ENCODE measurements at regions not wholly inside any gene's neighbourhood (a gene's known extent, or its start where the extent isn't known, plus 50 kb on each side); places are given as distances from the start of the nearest gene placed in this dataset.
"Not testable (repeated sequence)": the region's sequence is repeated elsewhere in the genome, so short reads cannot be mapped to it uniquely, and the experiment has no call there.

DNA sequence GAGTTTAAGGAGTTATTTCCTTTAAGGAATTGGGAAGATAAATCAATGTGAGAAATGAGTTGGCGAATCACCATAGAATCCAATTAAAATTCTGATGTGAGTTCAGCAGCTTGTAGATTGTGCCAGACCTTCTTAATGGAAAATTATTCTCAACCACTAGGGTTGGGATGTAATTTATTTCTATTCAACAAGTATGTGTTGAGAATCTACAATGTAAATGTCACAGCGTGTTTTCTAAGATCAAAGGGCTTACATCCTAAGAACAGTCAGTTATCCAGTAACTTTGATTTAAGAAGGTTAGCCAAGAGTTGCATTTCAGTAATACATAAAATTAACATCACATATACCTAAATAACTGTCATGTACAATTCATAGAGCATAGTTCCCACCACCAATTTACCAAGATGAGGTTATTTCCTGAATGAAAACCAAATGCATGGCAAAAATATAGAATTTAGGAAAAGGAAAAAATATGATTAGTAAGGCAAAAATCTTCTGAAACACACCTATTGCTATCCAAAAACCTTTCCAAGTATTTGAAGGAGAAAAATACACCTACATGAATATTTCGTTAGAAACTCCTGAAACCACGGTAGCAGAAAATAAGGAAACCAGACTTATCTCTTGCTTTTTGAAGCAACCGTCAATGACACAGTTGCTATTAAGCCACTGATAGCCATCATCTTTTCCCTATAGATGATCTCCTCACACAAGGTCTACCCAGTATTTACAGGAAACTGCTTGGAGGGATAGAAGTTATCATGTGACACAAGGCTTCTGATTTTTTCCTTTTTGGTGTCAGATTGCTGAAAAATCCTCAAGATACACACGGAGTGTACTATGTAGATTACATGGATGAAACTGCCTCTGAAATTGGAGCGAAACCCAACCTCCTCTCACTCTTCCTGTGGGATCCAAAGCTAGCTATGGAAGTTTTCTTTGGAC is 259.4 kb upstream of the POGK start:
- DNase-seq = no peak
- intact Hi-C loops (cut with DNase I) = no loop called here

DNA sequence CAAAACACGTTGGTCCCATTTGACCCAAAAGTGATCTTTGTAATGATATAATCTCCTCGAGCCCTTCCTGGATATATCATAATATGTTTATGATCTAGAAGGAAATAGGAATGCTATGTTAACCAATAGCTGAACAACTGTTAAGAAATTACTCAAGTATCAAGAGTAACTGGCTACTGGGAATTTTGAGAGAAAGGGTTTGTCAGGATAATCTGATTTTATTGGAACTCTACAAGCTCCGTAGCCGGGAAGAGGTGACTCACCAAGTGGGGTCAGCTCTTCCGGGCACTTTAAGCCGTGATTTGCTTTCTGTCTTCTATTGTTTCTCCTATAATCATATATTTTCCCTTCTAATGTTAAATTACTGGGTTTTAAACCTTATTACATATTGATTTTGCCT is 250.5 kb upstream of the POGK start:
- no peak for DNase-seq
- intact Hi-C loops (cut with DNase I) = no loop called here

DNA sequence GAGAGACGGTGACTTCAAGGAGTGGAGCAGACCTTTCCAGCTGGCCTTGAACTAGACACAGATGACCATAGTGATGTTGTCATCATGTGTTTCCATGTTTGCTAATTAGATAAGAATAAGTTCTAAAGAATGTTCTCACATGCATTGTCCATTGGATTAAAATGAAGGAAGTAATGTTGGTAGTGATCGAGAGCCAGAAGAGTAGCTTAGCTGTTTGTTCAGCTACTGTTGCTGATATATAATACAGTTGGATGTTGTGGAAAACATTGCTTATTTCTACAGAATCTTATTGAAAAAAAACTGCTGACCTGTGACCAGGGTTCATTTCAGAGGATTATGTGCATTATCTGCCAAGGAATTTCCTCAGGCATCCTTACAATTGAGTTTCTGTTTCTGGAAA is 249.1 kb upstream of the POGK start:
- no peak for DNase-seq
- intact Hi-C loops (cut with DNase I) = no loop called here

DNA sequence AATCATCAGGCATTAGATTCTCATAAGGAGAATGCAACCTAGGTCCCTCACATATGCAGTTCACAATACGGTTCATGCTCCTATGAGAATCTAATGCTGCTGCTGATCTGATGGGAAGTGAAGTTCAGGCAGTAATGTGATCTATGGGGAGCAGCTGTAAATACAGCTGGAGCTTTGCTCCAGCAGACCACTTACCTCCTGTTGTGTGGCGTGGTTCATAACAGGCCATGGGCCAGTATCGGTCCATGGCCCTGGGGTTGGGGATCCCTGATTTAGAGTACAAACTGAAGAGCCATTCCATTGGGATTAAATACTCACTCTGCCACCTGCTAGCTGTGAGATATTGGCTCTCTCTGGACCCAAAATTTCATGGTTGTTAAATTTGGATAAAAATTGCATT is 244.6 kb upstream of the POGK start:
- DNase-seq = no peak
- intact Hi-C loops (cut with DNase I) = no loop called here

DNA sequence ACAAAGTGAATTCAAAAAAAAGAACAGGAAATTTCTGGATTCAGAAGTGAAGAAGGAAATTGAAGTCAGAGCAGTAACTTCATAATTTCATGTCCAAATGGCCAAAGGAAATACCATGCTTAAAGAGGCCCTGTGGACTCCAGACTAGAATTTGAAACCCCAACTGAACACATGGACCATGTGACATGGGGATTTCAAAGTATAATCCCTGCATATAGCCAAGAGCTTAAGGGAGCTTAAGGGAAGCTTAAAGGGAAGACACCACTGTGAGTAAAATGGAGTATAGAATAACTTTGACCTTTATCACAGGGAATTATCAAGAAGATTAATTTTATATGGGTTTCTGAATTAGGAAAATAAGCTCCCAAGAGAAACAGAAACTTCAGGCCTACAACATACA is 241.8 kb upstream of the POGK start:
- intact Hi-C loops (cut with DNase I) = no loop called here
- DNase-seq = no peak

DNA sequence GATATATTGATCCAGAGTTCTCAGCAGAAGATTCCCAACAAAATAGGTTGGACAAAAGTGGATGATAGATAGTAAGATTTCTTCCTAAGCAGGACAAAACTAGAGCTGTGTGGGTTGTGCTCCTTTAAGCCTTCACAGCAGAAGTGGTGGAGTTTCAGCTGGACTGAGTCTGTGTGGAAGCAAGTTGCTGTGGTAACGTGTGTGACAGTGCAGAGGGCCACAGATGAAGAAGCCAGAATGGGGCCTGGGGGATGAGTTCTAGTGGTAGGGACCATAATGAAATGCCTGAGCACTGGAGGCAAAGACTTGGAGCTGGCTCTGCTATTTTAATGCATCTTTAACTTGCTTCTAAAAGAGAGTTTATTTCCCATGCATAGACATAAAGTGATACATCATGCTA is 238.7 kb upstream of the POGK start:
- intact Hi-C loops (cut with DNase I) = no loop called here
- no peak for DNase-seq

DNA sequence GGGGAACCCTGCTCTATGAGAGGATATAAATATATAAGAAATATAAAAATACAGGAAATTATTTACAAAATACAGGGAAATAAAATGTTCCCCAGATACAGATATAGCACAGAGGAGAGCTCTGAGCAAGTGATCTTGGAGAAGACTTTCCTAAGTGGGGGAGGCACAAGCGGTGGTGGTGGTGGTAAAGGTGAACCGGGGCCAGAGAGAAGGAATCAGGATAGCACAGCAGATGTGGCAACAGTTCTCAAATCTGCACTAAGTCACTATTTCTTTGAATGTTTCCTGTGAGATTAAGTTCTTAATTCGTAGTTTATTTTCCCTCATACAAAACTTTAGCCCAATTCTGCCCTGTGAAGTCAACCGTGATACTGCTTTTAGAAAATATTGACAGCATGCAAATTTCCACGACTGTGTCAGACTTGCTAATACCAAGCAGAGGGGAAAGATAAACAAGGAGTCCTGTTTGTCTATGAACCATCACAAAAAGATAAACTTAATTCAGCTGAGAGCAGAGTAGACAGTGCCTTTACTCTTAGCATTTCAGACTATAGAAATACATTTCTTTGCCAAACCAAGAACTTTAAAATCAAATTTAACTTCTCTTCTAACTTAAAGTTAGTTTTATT is 237.5 kb upstream of the POGK start:
- intact Hi-C loops (cut with DNase I) = no loop called here

DNA sequence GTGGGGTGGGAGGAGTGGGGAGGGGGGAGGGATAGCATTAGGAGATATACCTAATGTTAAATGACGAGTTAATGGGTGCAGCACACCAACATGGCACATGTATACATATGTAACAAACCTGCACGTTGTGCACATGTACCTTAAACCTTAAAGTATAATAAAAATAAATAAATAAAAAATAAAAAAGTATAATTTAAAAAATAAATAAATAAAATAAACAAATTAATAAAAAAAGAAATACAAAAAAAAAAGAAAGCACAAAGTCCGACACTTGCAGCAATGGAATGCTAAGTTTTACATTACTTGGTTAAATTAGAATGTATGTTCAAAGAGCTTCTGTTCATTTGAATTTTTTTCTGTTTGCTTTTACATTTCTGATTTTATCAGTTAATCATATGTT is 236.5 kb upstream of the POGK start:
- intact Hi-C loops (cut with DNase I); DNase-seq: not testable (repeated sequence)

More for the DNA sequence above, 237.5 kb upstream of the POGK start:
- DNase-seq = no peak

DNA sequence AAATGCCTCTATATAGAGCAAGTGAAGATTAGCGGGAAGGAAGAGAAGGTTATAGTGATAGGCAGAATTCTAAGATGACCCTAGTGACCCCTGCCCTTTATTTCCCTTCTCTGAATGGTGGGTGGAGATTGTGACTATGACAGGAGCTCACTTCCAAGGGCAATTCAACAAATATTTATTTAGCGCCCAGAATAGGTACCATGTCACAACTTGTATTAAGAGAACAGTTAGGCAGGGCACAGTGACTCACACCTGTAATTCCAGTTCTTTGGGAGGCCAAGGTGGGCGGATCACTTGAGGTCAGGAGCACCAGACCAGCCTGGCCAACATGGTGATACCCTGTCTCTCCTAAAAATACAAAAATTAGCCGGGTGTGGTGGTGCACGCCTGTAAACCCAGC is 236.0 kb upstream of the POGK start:
- intact Hi-C loops (cut with DNase I) = no loop called here
- DNase-seq = no peak

DNA sequence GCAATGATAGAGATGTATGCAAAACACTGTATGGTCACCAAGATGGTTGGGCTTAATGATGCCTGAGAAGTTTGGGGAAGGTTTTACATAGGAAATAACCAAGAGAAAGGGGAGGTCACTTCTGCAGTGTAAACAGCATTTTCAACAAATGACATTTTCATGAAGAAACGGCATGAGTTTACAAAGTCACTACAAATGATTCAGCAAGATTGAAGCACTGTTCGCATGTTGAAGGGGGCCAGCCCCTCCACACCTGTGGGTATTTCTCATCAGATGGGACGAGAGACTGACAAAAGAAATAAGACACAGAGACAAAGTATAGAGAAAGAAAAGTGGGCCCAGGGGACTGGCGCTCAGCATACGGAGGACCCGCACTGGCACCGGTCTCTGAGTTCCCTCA is 234.1 kb upstream of the POGK start:
- intact Hi-C loops (cut with DNase I) = no loop called here
- DNase-seq = no peak

DNA sequence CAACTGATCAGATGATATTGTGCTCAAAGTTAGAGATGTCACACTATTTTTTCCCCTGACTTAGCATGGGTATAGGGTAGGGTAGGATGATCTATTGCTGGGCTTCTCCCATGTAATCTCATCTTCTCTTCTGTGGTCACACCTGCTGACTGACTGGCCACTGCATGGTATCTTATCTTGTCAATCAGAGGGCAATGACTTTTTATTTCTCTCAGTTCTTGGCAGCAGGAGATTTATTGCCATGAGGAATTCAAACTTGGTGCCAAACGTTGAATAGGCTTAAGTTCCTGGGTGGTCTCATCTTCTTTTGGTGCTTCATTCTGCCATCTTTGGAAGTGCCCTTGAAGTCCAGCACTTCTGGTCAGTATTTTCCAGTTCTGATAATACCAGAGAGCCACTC is 226.4 kb upstream of the POGK start:
- intact Hi-C loops (cut with DNase I) = no loop called here
- no peak for DNase-seq

DNA sequence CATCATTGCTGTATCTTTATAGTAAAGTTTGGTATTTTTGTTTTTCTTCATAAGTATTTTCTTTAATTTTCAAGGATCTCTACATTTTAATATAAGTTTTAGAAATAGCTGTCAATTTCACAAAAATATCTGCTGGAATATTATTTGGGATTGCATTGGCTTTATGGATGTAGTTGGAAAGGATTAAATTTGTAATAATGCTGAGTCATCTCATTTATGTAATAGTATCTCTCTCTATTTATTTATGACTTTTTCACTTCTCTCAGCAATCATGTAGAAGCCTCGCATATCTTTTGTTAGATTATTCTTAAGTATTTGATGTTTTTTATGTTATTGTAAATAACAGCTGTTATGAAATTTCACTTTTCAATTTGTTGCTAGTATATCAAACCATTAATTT is 223.1 kb upstream of the POGK start:
- no peak for DNase-seq
- intact Hi-C loops (cut with DNase I) = no loop called here

DNA sequence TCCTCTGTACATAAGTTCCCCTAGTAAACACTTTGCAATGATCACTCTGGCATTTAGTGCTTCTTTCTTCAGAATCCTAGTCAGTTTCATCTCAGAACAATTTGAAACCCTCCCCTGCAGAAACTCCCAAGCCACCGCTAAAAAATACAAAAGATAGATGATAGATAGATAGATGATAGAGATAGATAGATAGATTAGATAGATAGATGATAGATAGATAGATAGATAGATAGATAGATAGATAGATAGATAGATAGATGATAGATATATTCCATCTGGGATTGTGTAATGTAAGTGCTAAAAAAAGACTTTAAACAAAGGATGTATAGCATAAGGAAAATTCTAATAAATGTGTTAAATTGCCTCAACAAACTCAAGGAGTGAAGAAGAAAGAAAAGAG is 212.6 kb upstream of the POGK start:
- intact Hi-C loops (cut with DNase I) = no loop called here

DNA sequence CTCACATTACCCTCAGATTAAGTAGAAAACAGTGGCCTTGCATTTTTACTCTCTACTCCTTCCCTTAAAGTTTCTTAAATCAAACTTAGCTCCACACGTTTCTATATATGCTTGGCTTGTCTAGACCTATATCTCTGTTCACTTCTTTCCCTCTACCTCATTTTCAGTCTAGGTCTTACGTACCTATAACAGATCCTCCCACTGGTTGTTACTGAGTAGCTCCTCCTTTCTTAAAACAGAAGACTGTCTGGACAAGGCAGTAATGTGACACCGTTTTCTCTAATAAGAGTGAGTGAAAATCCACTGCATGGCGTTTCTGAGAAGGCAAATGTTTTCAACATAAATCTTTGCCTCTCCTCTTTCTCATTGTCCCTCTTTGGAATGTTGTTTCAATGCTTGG is 211.7 kb upstream of the POGK start:
- intact Hi-C loops (cut with DNase I) = no loop called here
- no peak for DNase-seq

More for the DNA sequence above, 212.6 kb upstream of the POGK start:
- DNase-seq = no peak

DNA sequence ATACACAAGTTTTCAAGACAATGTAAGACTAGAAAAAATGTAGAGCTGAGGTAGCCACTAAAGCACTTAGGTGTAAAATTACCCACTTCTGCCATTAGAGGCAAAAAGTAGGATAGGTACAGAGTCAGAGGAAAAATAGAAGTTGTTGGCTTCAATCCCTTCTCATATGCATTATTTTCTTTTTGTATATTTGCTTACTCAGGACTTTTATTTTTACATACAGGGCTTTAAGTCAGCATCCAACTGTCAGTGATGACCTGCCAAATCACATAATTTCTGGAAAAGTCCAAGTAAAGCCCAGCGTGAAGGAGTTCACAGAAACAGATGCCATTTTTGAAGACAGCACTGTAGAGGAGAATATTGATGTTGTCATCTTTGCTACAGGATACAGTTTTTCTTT is 211.0 kb upstream of the POGK start:
- intact Hi-C loops (cut with DNase I) = no loop called here
- no peak for DNase-seq

DNA sequence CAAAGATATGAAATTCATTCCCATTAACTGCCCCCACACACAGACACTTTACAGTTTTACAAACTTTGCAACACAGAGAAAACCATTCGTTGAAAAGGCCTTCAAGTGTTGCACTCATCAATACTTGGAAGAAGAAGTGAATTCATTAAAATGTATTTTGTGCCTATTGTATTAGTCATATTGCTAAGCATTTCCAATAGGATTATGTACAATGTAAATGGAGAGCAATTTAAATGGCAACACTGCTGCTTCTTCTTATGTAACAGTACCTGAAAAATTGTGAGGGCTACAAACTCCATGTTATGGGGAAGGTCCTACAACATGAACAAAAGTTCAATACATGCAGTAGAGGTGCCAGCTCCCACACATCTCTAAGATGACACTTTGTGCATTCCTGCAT is 209.3 kb upstream of the POGK start:
- no peak for DNase-seq
- intact Hi-C loops (cut with DNase I) = no loop called here

DNA sequence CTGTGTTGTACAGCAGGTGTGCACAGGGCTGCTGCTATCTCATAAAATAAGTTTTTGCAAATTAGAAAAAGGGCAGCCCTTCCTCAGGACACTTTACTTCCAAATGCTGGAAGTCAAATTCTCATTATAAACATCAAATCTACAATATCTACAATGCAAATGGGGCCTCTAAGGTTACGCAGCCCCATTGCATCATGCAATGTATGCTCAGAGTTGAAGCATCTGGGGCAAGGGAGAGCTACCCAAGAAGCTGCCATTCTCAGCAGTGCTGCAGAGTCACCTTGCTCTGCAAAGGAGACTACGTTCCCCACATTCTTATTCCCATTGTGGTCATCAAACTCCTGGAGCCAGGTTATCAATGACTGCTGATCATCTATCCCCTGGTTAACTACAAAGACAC is 208.9 kb upstream of the POGK start:
- no peak for DNase-seq
- intact Hi-C loops (cut with DNase I) = no loop called here

DNA sequence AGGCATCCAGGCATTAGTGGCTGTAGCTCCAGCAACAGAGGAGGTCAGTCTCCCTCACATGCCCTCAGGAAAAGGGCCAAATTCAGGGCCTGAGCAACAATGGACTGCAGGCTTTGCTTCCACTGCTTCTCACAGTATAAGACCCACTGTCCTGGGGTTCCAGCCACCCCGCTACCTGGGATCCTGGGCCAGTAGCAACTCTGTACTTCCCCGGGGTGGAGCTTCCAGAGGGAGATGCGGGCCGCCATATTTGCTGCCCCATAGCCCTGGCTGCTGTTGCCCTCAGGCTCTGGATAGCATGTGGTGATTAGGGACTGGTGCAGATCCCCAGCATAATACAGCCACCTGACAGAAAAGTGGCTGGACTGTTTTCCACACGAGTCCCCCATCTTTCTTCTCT is 201.1 kb upstream of the POGK start:
- no peak for DNase-seq
- intact Hi-C loops (cut with DNase I) = no loop called here

DNA sequence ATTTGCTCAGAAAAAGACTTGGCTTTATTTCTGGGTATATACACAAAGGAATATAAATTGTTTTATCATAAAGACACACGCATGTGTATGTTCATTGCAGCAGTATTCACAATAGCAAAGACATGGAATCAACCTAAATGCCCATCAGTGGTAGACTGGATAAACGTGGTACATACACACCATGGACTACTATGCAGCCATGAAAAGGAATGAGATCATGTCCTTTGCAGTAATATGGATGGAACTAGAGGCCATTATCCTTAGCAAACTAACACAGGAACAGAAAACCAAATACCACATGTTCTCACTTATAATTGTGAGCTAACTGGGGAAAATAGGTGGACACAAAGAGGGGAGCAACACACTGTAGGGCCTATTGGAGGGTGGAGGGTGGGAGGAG is 182.0 kb upstream of the POGK start:
- DNase-seq; intact Hi-C loops (cut with DNase I): not testable (repeated sequence)

DNA sequence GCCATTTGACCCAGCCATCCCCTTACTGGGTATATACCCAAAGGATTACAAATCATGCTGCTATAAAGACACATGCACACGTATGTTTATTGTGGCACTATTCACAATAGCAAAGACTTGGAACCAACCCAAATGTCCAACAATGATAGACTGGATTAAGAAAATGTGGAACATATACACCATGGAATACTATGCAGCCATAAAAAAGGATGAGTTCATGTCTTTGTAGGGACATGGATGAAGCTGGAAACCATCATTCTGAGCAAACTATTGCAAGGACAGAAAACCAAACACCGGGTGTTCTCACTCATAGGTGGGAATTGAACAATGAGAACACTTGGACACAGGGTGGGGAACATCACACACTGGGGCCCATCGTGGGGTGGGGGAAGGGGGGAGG is 172.5 kb upstream of the POGK start:
- DNase-seq; intact Hi-C loops (cut with DNase I): not testable (repeated sequence)

DNA sequence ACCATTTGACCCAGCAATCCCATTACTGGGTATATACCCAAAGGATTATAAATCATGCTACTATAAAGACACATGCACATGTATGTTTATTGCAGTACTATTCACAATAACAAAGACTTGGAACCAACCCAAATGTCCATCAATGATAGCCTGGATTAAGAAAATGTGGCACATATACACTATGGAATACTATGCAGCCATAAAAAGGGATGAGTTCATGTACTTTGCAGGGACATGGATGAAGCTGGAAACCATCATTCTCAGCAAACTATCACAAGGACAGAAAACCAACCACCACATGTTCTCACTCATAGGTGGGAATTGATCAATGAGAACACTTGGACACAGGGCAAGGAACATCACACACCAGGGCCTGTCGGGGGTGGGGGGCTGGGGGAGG is 171.7 kb upstream of the POGK start:
- intact Hi-C loops (cut with DNase I); DNase-seq: not testable (repeated sequence)

All from head of caudate nucleus (tissue), 42 donors.